GM23338 (cell line): ENCODE measurements at regions not wholly inside any gene's neighbourhood (a gene's known extent, or its start where the extent isn't known, plus 50 kb on each side); places are given as distances from the start of the nearest gene placed in this dataset.

Source experiments
- CREB1 ChIP-seq: fragments of 250-450 bp; sonication (Bioruptor Pico); IDR thresholded peaks from 2 replicates; pipeline ENCODE4 v1.5.0; 2020; ENCODE audit warnings: low read depth, mild to moderate bottlenecking, moderate library complexity
- CTCF ChIP-seq, 2 experiments: fragments of 200-600 bp in 1 of 2; sonication (generic) in 1 of 2; conservative IDR thresholded peaks; 2 replicates each; pipeline versions ENCODE4 v1.5.1 to v1.6.1; 2016 to 2017; ENCODE audit warnings: antibody characterized with exemption in 2 of 2, low read depth in 2 of 2, mild to moderate bottlenecking in 2 of 2, moderate library complexity in 1 of 2
- EZH2 ChIP-seq: fragments of 200-600 bp; sonication (generic); IDR thresholded peaks from one replicate; pipeline ENCODE4 v1.8.0; 2017; ENCODE audit warnings: antibody characterized with exemption, mild to moderate bottlenecking, low read depth; ENCODE audit not compliant: unreplicated experiment
- EZH2phosphoT487 ChIP-seq: fragments of 200-600 bp; sonication (generic); IDR thresholded peaks from one replicate; pipeline ENCODE4 v1.8.1; 2018; ENCODE audit warnings: antibody characterized with exemption; ENCODE audit not compliant: unreplicated experiment
- POLR2AphosphoS5 ChIP-seq: IDR thresholded peaks from 2 replicates; pipeline ENCODE4 v1.6.1; 2016; ENCODE audit warnings: antibody characterized with exemption, low read depth
- REST ChIP-seq: IDR thresholded peaks from one replicate; pipeline ENCODE4 v1.6.1; 2018; ENCODE audit warnings: antibody characterized with exemption; ENCODE audit not compliant: unreplicated experiment

- no peak for TF ChIP-seq EZH2
- TF ChIP-seq POLR2AphosphoS5, result no peak
- TF ChIP-seq REST, result no peak
- no peak for TF ChIP-seq CTCF (conservative IDR thresholded peaks at IDR 0.05; ENCODE audit: low read depth in 2 of 2)
- no peak for TF ChIP-seq CREB1 (CRISPR knock-in tag)
- no peak for TF ChIP-seq EZH2phosphoT487
Measured at GRCh38 chr9:119831309-119831708, 462.1 kb upstream of the BRINP1 start.
